ENCODE measurements at regions not wholly inside any gene's neighbourhood (a gene's known extent, or its start where the extent isn't known, plus 50 kb on each side); places are given as distances from the start of the nearest gene placed in this dataset.

GRCh38 chr12:127570387-127570786, 696.6 kb upstream of the TMEM132C start:
- DNase-seq (ENCODE audit: low read depth in 1 of 2, low spot score in 2 of 2) (no peak), FAIRE-seq (no peak)
- no peaks in the 10 kb centered on the region for H3K79me1 ChIP-seq (ENCODE audit: low read depth, low read length)
- H3K14ac ChIP-seq (ENCODE audit: insufficient read length): no peak overlapping the region
- H3K27ac ChIP-seq (ENCODE audit: low read depth, low read length): no peak overlapping the region
- H3K79me2 ChIP-seq (ENCODE audit: control insufficient read depth in 1 of 2, insufficient read depth in 2 of 2, low read length in 2 of 2): no peaks in the 10 kb centered on the region
- H2BK5ac ChIP-seq (ENCODE audit: low read depth, low read length): no peak overlapping the region
- no peak overlapping the region for H3K4ac ChIP-seq (replicated peaks; ENCODE audit: insufficient read length, low read depth, low read length)
- H3K9me3 ChIP-seq (ENCODE audit: insufficient read depth in 2 of 2, low read depth in 1 of 2, low read length in 1 of 2): no peaks in the 10 kb centered on the region
- POLR2A ChIA-PET (ENCODE audit: partially characterized antibody): no interaction called here
- no peak overlapping the region for H2BK12ac ChIP-seq (ENCODE audit: low read depth, low read length)
- no peak overlapping the region for H2BK20ac ChIP-seq (ENCODE audit: low read length)
- H2AFZ ChIP-seq (ENCODE audit: low read length): no peak overlapping the region
- no peaks in the 10 kb centered on the region for H3K4me1 ChIP-seq (replicated peaks in 1 of 4; ENCODE audit: control insufficient read depth in 3 of 4, insufficient read depth in 4 of 4, low read length in 3 of 4)
- no peak overlapping the region for H4K91ac ChIP-seq (replicated peaks; ENCODE audit: insufficient read length, low read length)
- no peak overlapping the region for H3K18ac ChIP-seq (ENCODE audit: extremely low read depth, low read length)
- H2BK15ac ChIP-seq (ENCODE audit: low read length): no peak overlapping the region
- H3K23me2 ChIP-seq (ENCODE audit: low read depth, low read length): no peaks in the 10 kb centered on the region
- H3K23ac ChIP-seq (ENCODE audit: insufficient read length): no peak overlapping the region
- no peak overlapping the region for H3K4me3 ChIP-seq (ENCODE audit: extremely low read depth in 1 of 4, insufficient read depth in 2 of 4, low read depth in 3 of 4, low read length in 4 of 4)
- no peak overlapping the region for H4K5ac ChIP-seq (ENCODE audit: insufficient read length, low read depth, low read length)
- H4K8ac ChIP-seq (ENCODE audit: extremely low read depth, insufficient read depth, low read length): no peak overlapping the region
- H3K4me2 ChIP-seq (ENCODE audit: insufficient read depth in 1 of 2, low read depth in 2 of 2, low read length in 2 of 2): no peak overlapping the region
- no peak overlapping the region for H2BK120ac ChIP-seq (replicated peaks; ENCODE audit: low read depth, low read length)
- H4K20me1 ChIP-seq (replicated peaks in 1 of 2; ENCODE audit: control insufficient read depth in 1 of 2, insufficient read depth in 2 of 2, low read length in 2 of 2): no peaks in the 10 kb centered on the region
- H3K27me3 ChIP-seq (replicated peaks in 1 of 4; ENCODE audit: control insufficient read depth in 3 of 4, extremely low read depth in 1 of 4, insufficient read depth in 3 of 4, low read length in 3 of 4): no peaks in the 10 kb centered on the region
- CTCF ChIA-PET (ENCODE audit: partially characterized antibody): interaction anchor here (2.6 kb wide), 1 partner anchor 10 kb away, joined by 19 read pairs; no protein-coding TSS in a partner anchor
- H3K9ac ChIP-seq (replicated peaks in 1 of 4; ENCODE audit: extremely low read depth in 1 of 4, low read depth in 3 of 4, low read length in 3 of 4): no peak overlapping the region
- TF ChIP-seq GTF2F1 (IDR thresholded peaks at IDR 0.05; ENCODE audit: borderline replicate concordance, low read depth, low read length) (no peak), SIX5 (IDR thresholded peaks at IDR 0.05; ENCODE audit: low read depth, low read length) (no peak), RAD21 (IDR thresholded peaks at IDR 0.05 in 1 of 2, conservative IDR thresholded peaks at IDR 0.05 in 1 of 2; ENCODE audit: low read depth in 2 of 2, low read length in 2 of 2) (no peak), POLR2A (IDR thresholded peaks at IDR 0.05; ENCODE audit: control extremely low read depth in 1 of 2, low read depth in 2 of 2, low read length in 2 of 2) (no peak), POU5F1 (IDR thresholded peaks at IDR 0.05; ENCODE audit: low read depth, low read length) (no peak), USF2 (IDR thresholded peaks at IDR 0.05; ENCODE audit: low read length) (no peak), TBP (IDR thresholded peaks at IDR 0.05; ENCODE audit: low read depth, low read length) (no peak), RXRA (IDR thresholded peaks at IDR 0.05; ENCODE audit: insufficient read depth, low read depth, low read length) (no peak)
- H2AK5ac ChIP-seq (ENCODE audit: low read depth, low read length): no peak overlapping the region
- no peaks in the 10 kb centered on the region for H3K36me3 ChIP-seq (ENCODE audit: control insufficient read depth in 2 of 4, insufficient read depth in 4 of 4, low read length in 3 of 4)
- H3K56ac ChIP-seq (replicated peaks; ENCODE audit: insufficient read length, low read depth, low read length): no peak overlapping the region
